Uterus (tissue), 3 donors: ENCODE measurements at regions not wholly inside any gene's neighbourhood (a gene's known extent, or its start where the extent isn't known, plus 50 kb on each side); places are given as distances from the start of the nearest gene placed in this dataset.

Source experiments
- DNase-seq, 2 donors: peaks; one replicate each; pipeline ENCODE4 v3.0.0-alpha.2; 2019 to 2020
- H3K27ac ChIP-seq, 2 donors: fragments of 200-600 bp; sonication (generic); 1 replicate in 1 of 2; 2 replicates in 1 of 2; pipeline ENCODE4 v1.5.1; 2016 to 2018
- H3K27me3 ChIP-seq, 2 donors: fragments of 200-600 bp; sonication (generic); one replicate each; pipeline ENCODE4 v1.5.1; 2018 to 2019; ENCODE audit warnings: control low read depth in 1 of 2
- H3K36me3 ChIP-seq, 2 donors: fragments of 200-600 bp; sonication (generic); one replicate each; pipeline ENCODE4 v1.5.1; 2019; ENCODE audit warnings: control low read depth in 1 of 2
- H3K4me1 ChIP-seq, 2 donors: fragments of 200-600 bp; sonication (generic); one replicate each; pipeline ENCODE4 v1.5.1; 2018 to 2019; ENCODE audit warnings: control low read depth in 1 of 2
- H3K4me3 ChIP-seq, 2 donors: fragments of 200-600 bp; sonication (generic); 1 replicate in 1 of 2; 2 replicates in 1 of 2; pipeline ENCODE4 v1.5.1; 2018 to 2019; ENCODE audit warnings: mild to moderate bottlenecking in 1 of 2
- H3K9me3 ChIP-seq, 2 donors: fragments of 200-600 bp; sonication (generic); one replicate each; pipeline ENCODE4 v1.5.1; 2019; ENCODE audit warnings: control low read depth in 1 of 2
- CTCF ChIP-seq, 4 experiments: fragments of 200-600 bp in 2 of 4; fragments of 450-650 bp in 2 of 4; sonication (generic) in 2 of 4; IDR thresholded peaks; one replicate each; pipeline ENCODE4 v1.5.1; 2016 to 2019; ENCODE audit warnings: antibody characterized with exemption in 4 of 4, mild to moderate bottlenecking in 2 of 4, moderate library complexity in 1 of 4
- POLR2A ChIP-seq, 2 donors: fragments of 450-650 bp; IDR thresholded peaks; one replicate each; pipeline ENCODE4 v1.6.1; 2016; ENCODE audit warnings: antibody characterized with exemption in 2 of 2, mild to moderate bottlenecking in 1 of 2, moderate library complexity in 1 of 2
- intact Hi-C: fragments of 100-400 bp; cut with DNase I; formaldehyde crosslinking; loops from one replicate; pipeline ENCODE4 v1.15.1; 2023; ENCODE audit warnings: low total_unique reads
- donor health status: DM: yes; HTN: yes; CAD: no.

- intact Hi-C loops, result no loop called here
- no peak overlapping the region for H3K4me3 ChIP-seq
Observed at GRCh38 chr5:13217636-13218035, 726.9 kb downstream of the DNAH5 start.

GRCh38 chr5:13215806-13216205 is 728.7 kb downstream of the DNAH5 start:
- Histone ChIP-seq H3K36me3 (no peaks in the 10 kb centered on the region), H3K27ac (no peak overlapping the region), H3K9me3 (no peaks in the 10 kb centered on the region), H3K4me3 (no peak overlapping the region), H3K4me1 (no peaks in the 10 kb centered on the region), H3K27me3 (no peaks in the 10 kb centered on the region)
- TF ChIP-seq CTCF (IDR thresholded peaks at IDR 0.05) (no peak), POLR2A (IDR thresholded peaks at IDR 0.05) (no peak)
- no peak for DNase-seq
- intact Hi-C loops, result no loop called here

More at GRCh38 chr5:13217636-13218035, 726.9 kb downstream of the DNAH5 start:
- no peak for DNase-seq
- TF ChIP-seq CTCF (IDR thresholded peaks at IDR 0.05) (no peak), POLR2A (IDR thresholded peaks at IDR 0.05) (no peak)
- Histone ChIP-seq H3K27me3 (no peaks in the 10 kb centered on the region), H3K4me1 (no peaks in the 10 kb centered on the region), H3K36me3 (no peaks in the 10 kb centered on the region), H3K9me3 (no peaks in the 10 kb centered on the region), H3K27ac (no peak overlapping the region)

GRCh38 chr5:13215370-13215769 is 729.1 kb downstream of the DNAH5 start:
- Histone ChIP-seq H3K9me3 (no peaks in the 10 kb centered on the region), H3K36me3 (no peaks in the 10 kb centered on the region), H3K27ac (no peak overlapping the region), H3K27me3 (no peaks in the 10 kb centered on the region), H3K4me1 (no peaks in the 10 kb centered on the region), H3K4me3 (no peak overlapping the region)
- intact Hi-C loops, result no loop called here
- no peak for TF ChIP-seq CTCF (IDR thresholded peaks at IDR 0.05)
- TF ChIP-seq POLR2A (IDR thresholded peaks at IDR 0.05), result no peak
- no peak for DNase-seq

- intact Hi-C loops, result no loop called here
- no peak for DNase-seq
Observed at GRCh38 chr5:13214182-13214581, 730.3 kb downstream of the DNAH5 start.

GRCh38 chr5:13212886-13213285 is 731.6 kb downstream of the DNAH5 start:
- Histone ChIP-seq H3K4me3 (no peak overlapping the region), H3K36me3 (no peaks in the 10 kb centered on the region), H3K27ac (no peak overlapping the region), H3K4me1 (no peaks in the 10 kb centered on the region), H3K9me3 (no peaks in the 10 kb centered on the region), H3K27me3 (no peaks in the 10 kb centered on the region)
- TF ChIP-seq CTCF (IDR thresholded peaks at IDR 0.05), result no peak
- TF ChIP-seq POLR2A (IDR thresholded peaks at IDR 0.05), result no peak
- no peak for DNase-seq
- intact Hi-C loops, result no loop called here

More at GRCh38 chr5:13214182-13214581, 730.3 kb downstream of the DNAH5 start:
- TF ChIP-seq POLR2A (IDR thresholded peaks at IDR 0.05), result no peak
- no peak for TF ChIP-seq CTCF (IDR thresholded peaks at IDR 0.05)
- H3K4me1 ChIP-seq, result no peaks in the 10 kb centered on the region
- no peak overlapping the region for H3K4me3 ChIP-seq
- H3K36me3 ChIP-seq, result no peaks in the 10 kb centered on the region
- H3K27ac ChIP-seq, result no peak overlapping the region
- no peaks in the 10 kb centered on the region for H3K27me3 ChIP-seq
- H3K9me3 ChIP-seq, result no peaks in the 10 kb centered on the region
